G401 (cell line): ENCODE measurements at regions not wholly inside any gene's neighbourhood (a gene's known extent, or its start where the extent isn't known, plus 50 kb on each side); places are given as distances from the start of the nearest gene placed in this dataset.

Experiments
- DNase-seq: peaks from one replicate; pipeline ENCODE4 v3.0.0-alpha.2; 2015; ENCODE audit warnings: low spot score
- in situ Hi-C: cut with HindIII; loops from 2 replicates; pipeline ENCODE4 v1.10.0; 2016; ENCODE audit warnings: low sequenced_read_pairs, mixed read lengths

GRCh38 chr2:106623456-106623855 lies 136.3 kb downstream of the CD8B2 start:
- DNase-seq, result no peak
- in situ Hi-C loops, result no loop called here

- in situ Hi-C loops, result no loop called here
- DNase-seq, result no peak
These were observed 137.7 kb downstream of the CD8B2 start for GRCh38 chr2:106624787-106625380.

GRCh38 chr2:106628377-106628776 lies 141.2 kb downstream of the CD8B2 start:
- no peak for DNase-seq
- in situ Hi-C loops, result no loop called here

GRCh38 chr2:106629981-106630380 lies 142.8 kb downstream of the CD8B2 start:
- in situ Hi-C loops, result no loop called here
- no peak for DNase-seq

DNA sequence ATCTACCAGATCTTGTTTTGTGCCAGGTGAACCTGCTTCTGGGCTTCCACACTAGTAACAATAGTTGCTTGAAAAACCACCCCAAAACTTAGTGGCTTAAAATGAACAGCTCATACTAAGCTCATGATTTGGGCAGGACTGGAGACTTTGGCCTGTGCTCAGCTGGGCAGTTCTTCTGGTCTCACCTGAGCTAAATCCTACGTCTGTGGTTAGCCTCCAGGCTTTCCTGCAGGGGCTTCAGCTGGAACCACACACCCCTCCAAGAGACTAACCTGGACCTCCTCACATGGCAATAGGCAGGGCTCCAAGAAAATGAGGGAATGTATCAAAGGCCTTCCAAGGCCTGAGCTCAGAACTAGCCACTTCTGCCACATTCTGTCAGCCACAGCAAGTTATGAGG lies 144.1 kb downstream of the CD8B2 start:
- in situ Hi-C loops, result no loop called here
- DNase-seq, result no peak

DNA sequence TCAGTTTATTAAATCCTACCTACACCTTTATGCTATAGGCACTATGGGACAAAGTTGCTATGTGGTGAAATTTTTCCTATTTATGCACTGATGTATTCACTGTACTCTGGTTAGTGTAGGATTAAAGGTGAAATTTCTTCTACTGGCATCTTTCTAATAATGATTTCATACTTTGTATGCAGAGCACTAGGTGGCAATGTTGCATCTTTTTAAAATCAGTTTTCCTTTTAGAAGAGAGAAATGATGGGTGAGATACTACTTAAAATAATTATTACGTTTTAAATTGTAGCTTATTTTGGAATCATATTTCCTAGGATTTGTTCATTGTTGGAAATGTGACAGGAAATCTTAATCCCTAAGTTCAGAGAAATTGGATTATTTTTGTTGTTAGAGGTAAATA lies 150.9 kb downstream of the CD8B2 start:
- in situ Hi-C loops, result no loop called here
- DNase-seq, result peak; percentile 47

GRCh38 chr2:106638580-106638979 lies 151.4 kb downstream of the CD8B2 start:
- in situ Hi-C loops, result no loop called here

GRCh38 chr2:106642679-106643078 lies 155.5 kb downstream of the CD8B2 start:
- DNase-seq, result no peak
- in situ Hi-C loops, result no loop called here

More at GRCh38 chr2:106638580-106638979, 151.4 kb downstream of the CD8B2 start:
- no peak for DNase-seq

DNA sequence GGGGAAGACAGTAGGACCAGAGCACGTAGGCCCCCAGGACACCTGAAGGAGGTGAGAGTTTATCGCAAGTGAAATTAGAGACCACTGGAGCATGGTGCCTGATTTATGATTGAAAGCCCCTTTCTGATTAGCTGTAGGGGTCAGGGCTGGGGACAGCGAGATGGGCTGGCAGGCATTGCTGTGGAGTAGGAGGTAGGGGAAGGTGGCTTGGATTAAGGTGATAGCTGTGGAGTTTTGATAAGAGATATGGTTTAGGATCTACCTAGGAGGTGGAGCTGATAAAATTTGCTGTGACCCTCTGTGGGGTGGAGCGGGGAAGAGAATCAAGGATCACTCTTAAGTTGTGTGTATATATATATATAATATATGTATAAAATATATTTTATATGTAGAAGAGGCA lies 157.5 kb downstream of the CD8B2 start:
- no peak for DNase-seq
- in situ Hi-C loops, result no loop called here

DNA sequence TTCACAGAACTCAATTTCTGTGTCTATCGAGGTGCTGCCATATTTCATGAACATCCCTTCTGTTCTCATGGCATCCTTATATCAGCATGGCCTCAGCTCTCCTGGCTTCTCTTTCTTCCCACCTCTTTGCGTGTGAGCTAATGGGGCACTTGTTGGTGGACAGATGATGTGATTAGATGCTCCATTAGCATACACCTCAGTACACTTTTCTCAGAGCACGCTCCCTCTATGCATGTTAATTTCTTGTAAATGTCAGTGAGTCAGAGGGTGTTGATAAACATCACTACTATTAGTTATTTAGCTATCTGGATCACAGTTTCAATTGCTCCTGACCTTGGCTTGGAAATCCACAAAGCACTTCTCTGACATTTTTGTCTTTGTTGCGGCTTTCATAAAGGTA lies 159.4 kb downstream of the CD8B2 start:
- in situ Hi-C loops, result no loop called here
- DNase-seq, result no peak

DNA sequence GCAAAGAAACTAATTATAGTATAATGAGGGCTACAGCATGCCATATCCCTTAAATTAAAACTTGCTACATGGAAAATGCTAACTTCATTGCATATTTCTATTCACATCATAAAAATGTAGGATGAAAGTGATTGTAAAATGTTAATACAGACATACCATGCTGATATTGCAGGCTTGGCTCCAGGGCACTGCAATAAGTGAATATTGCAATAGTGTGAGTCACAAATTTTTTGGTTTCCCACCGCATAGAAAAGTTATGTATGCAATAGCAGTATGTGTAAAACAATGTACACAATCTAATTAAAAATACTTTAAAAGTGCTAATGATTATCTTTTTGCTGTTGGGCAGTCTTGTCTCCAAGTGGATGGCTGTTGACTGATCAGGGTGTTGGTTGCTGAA lies 162.1 kb downstream of the CD8B2 start:
- in situ Hi-C loops, result no loop called here
- no peak for DNase-seq

DNA sequence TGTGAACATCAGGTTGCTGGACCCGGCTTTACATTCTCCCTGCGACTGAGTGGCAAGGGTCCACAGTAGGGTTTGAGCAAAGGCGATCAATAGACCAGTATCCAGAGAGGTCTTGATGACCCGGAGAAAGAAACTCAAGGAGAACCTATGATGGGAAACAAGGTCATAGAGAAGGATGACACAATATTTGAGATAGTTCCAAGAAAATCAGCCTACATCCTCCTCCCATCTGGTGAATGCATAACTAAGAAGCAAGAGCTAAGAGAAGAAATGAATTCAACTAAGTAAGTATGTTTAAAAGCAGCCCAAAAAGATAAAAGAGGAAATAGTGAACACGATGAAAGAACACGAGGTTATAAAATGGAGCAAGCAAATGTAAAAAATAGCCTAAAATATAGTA lies 166.3 kb downstream of the CD8B2 start:
- no peak for DNase-seq
- in situ Hi-C loops, result no loop called here

DNA sequence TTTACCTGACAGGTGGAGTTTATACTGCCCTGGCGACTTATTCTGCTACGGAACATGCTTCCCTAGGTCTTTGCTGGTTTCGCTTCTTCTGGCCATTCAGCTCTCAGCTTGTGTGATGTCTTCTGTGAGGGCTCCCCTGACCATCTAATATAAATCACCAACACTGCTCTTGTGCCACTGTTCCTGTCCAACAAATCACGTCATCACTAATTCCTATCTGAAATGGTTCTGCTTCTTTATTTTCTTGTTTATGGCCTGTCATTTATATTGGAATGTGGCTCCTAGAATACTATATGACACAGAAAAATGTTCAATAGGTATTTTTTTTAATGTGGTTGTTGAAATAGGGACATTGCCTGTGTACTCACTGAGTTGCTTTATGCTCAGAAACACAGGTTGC lies 171.5 kb downstream of the CD8B2 start:
- no peak for DNase-seq
- in situ Hi-C loops, result no loop called here

GRCh38 chr2:106664669-106665068 lies 177.5 kb downstream of the CD8B2 start:
- DNase-seq, result no peak
- in situ Hi-C loops, result no loop called here

- in situ Hi-C loops, result no loop called here
These were observed 180.4 kb downstream of the CD8B2 start for GRCh38 chr2:106667478-106668070.

DNA sequence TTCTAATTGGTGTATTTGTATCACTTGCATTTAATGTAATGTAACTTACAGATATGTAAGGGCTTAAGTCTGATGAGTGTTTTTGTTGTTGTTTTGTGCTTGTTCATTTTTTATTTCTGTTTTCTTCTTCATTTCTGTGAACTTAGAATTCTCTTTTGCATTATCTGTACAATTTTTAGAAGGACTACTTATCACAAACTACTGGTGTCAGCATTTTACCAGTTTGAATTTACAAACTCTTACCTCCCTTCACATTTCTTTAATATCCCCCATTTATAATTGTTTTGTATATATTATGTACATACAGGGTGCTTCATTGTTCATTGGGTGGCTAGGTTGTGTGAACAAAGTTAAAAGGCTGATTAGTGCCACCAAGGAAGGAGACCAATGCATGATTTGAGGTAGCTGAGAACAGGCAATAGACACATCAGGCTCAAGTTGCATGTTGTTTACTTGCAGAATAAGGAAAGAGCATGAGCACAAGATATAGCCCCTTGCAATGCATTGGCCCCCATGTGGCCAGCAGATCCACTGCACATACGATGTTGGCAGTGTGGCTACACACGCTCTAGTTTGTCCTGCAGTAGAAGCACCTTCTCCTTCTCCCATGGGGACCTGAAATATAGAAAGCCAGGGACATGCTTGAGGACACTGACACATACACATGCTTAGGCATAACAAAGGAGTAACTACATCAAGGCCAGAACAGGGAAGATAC lies 198.2 kb downstream of the CD8B2 start:
- DNase-seq, result no peak
- in situ Hi-C loops, result no loop called here

More at GRCh38 chr2:106667478-106668070, 180.4 kb downstream of the CD8B2 start:
- DNase-seq, result no peak

DNA sequence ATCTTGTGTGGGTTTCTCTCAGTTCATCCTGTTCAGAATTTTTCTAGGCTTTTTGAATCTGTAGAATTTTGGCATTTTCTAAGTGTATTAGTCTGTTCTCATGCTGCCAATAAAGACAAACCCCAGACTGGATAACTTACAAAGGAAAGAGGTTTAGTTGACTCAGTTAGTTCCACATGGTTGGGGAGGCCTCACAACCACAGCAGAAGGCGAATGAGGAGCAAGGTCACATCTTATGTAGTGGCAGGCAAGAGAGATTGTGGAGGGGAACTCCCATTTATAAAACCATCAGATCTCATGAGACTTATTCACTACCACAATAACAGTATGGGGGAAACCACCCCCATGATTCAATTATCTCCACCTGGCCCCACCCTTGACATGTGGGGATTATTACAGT lies 199.2 kb downstream of the ST6GAL2 start:
- in situ Hi-C loops, result no loop called here
- no peak for DNase-seq

DNA sequence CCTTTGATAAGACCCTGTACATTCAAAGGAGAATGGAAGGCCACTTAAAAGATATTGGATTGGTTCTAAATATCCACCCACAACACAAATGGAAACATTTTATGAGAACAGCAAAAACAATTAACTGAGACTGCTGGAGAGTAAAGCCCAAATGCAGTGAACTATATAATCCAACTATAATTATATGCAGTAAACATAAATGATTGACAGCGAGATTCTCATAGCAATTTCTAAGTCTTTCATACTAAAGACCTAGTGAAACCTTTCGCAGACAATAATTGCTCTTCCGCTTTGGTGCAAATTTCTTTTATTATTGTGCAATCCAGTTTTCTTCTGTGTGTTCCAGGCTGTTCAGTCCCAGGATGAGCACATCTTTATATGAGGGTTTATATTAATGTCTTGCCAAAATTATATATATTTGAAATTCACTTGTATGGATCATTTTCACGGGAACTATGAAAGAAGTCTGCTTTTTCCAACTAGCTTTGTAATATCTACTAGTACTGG lies 190.9 kb downstream of the ST6GAL2 start:
- in situ Hi-C loops, result no loop called here
- DNase-seq, result no peak

- no peak for DNase-seq
- in situ Hi-C loops, result no loop called here
These were observed 190.0 kb downstream of the ST6GAL2 start for GRCh38 chr2:106695919-106696318.

DNA sequence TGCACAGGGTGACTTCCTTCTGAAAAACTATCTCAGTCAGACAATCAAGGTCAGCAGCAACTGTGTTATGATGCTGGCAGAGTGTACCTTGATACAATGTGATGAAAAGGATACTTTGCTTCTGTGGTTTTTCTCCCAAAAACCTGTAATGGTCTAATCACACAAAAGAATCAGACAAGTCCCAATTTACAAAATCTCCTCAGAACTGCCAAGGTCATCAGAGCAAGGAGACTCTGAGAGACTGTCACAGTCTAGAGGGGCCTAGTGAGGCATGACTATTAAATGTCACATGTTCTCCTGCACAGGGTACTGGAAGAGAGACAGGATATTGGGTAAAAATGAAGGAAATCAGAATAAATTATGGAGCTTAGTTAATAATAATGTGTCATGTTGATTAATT lies 185.4 kb downstream of the ST6GAL2 start:
- in situ Hi-C loops, result no loop called here
- DNase-seq, result no peak
